HG03565 (cell line): ENCODE measurements at regions not wholly inside any gene's neighbourhood (a gene's known extent, or its start where the extent isn't known, plus 50 kb on each side); places are given as distances from the start of the nearest gene placed in this dataset.
"Not testable (repeated sequence)": the region's sequence is repeated elsewhere in the genome, so short reads cannot be mapped to it uniquely, and the experiment has no call there.

ENCODE experiments used
- ATAC-seq: cut with Tn5 transposase; IDR thresholded peaks from one replicate; pipeline ENCODE4 v1.9.1; 2021; ENCODE audit warnings: mild to moderate bottlenecking, moderate library complexity; ENCODE audit not compliant: unreplicated experiment

DNA sequence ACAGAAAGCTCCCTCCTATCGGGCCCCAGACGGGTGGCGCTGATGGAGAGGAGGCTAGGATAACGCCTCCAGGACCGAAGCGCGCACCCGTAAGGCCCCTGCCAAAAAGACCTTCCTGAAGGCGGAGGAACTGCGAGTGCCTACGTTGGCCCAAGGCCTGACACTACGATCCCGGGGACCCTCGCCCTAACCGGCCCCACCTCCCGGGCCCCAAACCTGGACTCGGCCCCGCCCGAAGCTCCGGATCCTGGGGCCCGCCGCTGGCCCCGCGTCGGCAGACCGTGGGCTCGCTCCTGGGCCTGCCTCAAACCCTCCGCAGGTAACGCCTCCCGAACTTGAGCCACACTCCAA is 53.6 kb upstream of the ROPN1B start:
- not testable (repeated sequence) for ATAC-seq

DNA sequence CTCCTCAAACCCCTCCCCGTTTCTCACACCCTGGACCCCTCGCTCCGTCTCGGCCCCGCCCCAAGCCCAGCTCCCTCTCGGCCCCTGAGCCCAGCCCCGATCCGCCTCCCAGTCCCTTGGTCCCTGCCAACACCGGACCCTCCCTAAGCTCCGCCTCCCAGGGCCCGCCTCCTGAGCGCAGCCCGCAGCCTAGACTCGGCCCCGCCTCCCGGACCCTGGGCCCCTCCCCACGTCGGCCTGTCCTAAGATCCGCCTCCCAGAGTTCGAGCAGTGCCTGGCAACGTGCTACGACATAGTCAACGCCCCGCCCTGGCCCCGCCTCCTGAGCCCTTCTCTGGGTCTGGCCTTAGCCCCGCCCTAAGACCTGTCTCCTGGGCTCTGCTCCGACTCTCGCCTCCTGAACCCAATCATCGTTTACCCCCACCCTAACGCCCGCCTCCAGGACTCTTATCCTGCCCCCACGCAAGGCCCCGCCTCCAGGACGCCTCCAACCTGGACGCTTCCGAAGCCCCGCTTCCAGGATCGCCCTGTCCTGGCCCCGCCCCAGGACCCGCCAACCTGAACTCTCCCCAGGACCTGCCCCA is 53.1 kb upstream of the ROPN1B start:
- ATAC-seq = peak; percentile 90

DNA sequence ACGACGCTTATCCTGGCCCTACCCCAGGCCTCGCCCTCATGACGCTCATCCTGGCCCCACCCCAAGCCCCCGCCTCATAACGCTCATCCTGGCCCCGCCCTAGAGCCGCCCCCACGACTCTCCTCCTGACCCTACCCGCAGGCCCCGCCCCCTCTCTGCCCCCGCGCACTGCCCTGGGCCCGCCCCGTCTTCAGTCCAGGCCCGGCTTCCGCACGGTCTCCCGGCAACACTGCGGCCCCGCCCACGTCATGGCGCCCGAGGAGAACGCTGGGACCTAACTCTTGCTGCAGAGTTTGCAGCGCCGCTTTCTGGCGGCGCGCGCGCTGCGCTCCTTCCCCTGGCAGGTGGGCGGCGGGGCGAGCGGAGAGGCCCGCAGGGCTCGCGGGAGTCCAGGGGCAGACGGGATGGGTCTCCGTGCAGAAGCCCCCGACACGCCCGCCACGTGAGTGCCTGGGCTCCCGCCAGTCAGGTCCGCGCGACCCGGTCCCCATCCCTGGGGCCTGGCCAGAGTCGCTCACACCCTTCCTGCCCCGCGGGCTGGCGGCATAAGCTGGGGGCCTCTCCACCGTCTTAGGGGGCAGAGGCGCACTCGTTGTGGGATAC is 52.5 kb upstream of the ROPN1B start:
- peak; percentile 36 for ATAC-seq

DNA sequence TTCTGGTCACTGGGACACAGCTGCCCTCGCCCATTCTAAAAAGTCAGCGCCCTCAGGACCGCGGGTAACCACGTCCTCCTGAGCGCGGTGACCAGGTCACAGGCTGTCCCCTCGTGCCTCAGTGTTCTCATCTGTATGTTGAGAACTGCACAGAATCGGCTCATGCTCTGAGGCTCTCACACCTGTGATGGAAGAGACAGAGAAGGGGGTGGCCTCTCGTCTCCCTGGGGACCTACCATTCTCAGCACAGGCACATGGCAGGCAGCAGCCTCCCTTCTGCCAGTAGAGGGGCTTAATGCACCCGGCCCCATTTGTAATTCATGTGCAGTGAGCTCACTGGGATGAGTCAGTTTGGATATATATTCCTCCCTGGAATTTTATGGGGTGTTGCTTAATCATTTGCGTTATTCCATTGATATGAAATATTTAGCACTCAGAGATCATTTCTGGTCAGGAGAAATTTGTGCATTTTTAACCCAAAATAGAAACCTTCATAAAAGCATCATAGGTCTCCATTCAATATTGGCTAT is 51.9 kb upstream of the ROPN1B start:
- ATAC-seq = not testable (repeated sequence)

DNA sequence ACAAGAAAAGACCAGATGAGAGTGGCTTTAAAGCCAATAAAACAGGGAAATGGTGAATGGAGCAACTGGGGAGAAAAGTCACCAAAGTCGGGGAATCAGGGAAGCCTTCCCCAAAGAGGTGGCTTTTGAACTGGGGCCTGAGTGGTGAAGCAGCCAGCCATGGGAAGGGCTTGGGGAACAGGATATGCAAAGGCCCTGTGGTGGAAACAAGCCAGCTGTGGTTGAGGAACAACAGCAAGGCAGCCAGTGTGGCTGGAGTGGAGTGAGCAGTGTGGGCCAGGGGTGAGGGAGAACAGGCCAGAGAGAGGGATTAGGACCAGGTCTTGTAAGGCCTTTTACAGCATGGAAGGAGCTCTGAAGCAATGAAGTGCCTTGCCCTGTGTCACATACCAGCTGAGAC is 51.0 kb upstream of the ROPN1B start:
- not testable (repeated sequence) for ATAC-seq

DNA sequence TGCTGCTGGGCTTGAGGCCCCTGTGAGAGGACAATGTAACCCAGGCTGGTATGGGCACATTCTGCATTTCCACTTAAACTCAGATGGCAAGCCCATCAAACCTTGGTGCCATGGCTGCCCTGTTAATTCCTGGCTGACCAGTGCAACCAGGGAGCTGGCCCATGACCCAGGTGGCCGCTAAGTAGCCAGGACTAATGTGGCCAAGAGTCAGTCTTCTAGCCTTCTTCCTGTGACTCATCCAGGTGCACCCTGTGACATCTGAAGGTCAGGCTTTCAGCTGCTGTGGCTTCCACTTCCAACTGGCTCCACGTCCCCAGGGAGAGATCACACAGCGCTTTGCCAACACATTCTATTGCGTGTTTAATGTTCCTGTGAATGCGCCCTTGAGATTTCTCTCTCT is 50.5 kb upstream of the ROPN1B start:
- not testable (repeated sequence) for ATAC-seq

DNA sequence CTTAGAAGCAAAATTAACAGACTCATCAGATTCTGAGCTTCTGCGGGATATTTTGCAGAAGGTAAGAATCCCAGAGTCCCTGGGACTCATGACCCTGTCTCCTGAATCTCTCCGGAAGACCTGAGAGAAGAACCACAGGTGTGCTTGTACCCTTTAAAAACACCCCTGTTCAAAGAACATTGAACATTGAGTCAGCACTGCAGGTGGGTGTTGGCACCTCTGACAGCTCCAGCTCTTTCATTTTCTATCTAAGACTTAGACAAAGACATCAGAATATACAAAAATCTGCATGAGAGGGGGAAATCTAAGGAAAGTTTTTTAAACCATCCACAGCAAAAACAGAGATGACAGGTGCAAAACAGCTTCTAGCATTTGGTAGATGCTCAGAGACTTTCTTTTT is 50.1 kb upstream of the ROPN1B start:
- not testable (repeated sequence) for ATAC-seq
